Colonic mucosa (tissue), 4 donors: ENCODE measurements at regions not wholly inside any gene's neighbourhood (a gene's known extent, or its start where the extent isn't known, plus 50 kb on each side); places are given as distances from the start of the nearest gene placed in this dataset.

Experiments
- DNase-seq: peaks from one replicate; pipeline ENCODE4 v3.0.0-alpha.2; 2020
- H3K27ac ChIP-seq: fragments of 200-600 bp; one replicate; pipeline ENCODE4 v1.8.0; 2021
- H3K27me3 ChIP-seq: fragments of 200-600 bp; one replicate; pipeline ENCODE4 v1.8.0; 2021
- H3K36me3 ChIP-seq: fragments of 200-600 bp; one replicate; pipeline ENCODE4 v1.8.0; 2021
- H3K4me1 ChIP-seq: fragments of 200-600 bp; one replicate; pipeline ENCODE4 v1.8.0; 2021; ENCODE audit warnings: mild to moderate bottlenecking
- H3K4me3 ChIP-seq: fragments of 200-600 bp; one replicate; pipeline ENCODE4 v1.8.0; 2021
- H3K9ac ChIP-seq, 2 donors: one replicate each; pipeline ENCODE4 v1.7.0; 2013; ENCODE audit warnings: control low read depth in 2 of 2, low read depth in 2 of 2, low read length in 2 of 2
- H3K9me3 ChIP-seq: fragments of 200-600 bp; one replicate; pipeline ENCODE4 v1.8.0; 2021
- intact Hi-C: fragments of 100-400 bp; cut with DNase I; formaldehyde crosslinking; loops from one replicate; pipeline ENCODE4 v1.14.1; 2022
- TF ChIP-seq, protein P1 (sequence below): fragments of 200-600 bp; IDR thresholded peaks from one replicate; pipeline ENCODE4 v1.8.0; 2022; ENCODE audit warnings: antibody characterized with exemption, mild to moderate bottlenecking
- donor health status: healthy.
- donor health status: DM: no; HTN: no; CAD: no.
- donor health status: DM: no; HTN: no; CAD: no.

DNA sequence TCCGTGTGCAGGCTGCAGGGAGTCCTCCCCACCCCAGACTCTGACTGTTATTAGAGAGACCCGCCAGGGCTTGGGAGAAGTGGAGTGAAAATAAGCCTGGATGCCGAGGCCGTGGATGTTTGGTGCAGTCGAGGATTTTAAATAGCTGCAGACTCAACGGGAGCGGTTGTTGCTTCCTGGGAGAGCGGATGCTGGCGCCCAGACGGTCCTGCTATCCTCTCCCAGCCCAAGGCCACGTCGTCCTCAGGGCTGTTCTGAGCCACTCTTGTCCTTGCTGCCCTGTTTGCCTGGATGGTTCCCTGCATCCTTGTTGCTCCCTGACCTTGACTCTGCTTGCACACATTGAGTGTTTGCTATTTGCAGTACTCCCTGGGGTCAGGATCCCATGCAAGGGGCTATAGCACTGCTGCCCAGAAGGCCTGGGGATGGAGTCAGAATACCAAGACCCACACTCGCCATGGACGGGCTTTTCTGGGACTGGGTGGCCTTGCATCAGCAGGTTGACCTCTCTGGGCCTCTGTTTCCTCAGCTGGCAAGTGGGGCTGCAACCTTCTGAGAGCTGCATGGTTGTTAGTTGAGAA, 205.3 kb upstream of the C1orf174 start:
- H3K9ac ChIP-seq: no peak overlapping the region
- no peaks in the 10 kb centered on the region for H3K27me3 ChIP-seq
- TF ChIP-seq, protein P1, sequence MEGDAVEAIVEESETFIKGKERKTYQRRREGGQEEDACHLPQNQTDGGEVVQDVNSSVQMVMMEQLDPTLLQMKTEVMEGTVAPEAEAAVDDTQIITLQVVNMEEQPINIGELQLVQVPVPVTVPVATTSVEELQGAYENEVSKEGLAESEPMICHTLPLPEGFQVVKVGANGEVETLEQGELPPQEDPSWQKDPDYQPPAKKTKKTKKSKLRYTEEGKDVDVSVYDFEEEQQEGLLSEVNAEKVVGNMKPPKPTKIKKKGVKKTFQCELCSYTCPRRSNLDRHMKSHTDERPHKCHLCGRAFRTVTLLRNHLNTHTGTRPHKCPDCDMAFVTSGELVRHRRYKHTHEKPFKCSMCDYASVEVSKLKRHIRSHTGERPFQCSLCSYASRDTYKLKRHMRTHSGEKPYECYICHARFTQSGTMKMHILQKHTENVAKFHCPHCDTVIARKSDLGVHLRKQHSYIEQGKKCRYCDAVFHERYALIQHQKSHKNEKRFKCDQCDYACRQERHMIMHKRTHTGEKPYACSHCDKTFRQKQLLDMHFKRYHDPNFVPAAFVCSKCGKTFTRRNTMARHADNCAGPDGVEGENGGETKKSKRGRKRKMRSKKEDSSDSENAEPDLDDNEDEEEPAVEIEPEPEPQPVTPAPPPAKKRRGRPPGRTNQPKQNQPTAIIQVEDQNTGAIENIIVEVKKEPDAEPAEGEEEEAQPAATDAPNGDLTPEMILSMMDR: no peak
- H3K4me3 ChIP-seq: no peak overlapping the region
- H3K4me1 ChIP-seq: no peaks in the 10 kb centered on the region
- no peak for DNase-seq
- no peaks in the 10 kb centered on the region for H3K9me3 ChIP-seq
- no peaks in the 10 kb centered on the region for H3K36me3 ChIP-seq
- intact Hi-C loops: no loop called here
- H3K27ac ChIP-seq: no peak overlapping the region

DNA sequence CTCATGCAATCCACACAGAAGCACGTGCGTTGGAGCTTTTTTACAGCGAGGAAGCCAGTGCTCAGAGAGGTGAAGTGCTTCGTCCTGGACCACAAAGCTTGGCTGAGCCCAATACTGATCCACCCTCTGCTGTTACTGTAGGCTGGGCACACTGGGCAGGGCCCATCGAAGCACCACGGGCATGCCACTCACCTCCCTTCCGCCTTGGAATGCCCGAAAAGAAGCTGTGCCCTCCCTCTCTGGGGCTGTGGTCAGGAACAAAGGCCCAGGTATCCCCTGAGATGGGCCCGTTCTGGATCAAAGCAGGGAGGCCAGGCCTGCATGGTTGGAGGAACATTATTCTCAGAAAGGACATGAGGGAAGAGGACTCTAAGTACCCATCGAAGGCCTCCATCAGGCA, 206.7 kb upstream of the C1orf174 start:
- no peaks in the 10 kb centered on the region for H3K27me3 ChIP-seq
- no peaks in the 10 kb centered on the region for H3K9me3 ChIP-seq
- TF ChIP-seq, protein P1: no peak
- H3K4me1 ChIP-seq: no peaks in the 10 kb centered on the region
- H3K27ac ChIP-seq: no peak overlapping the region
- H3K4me3 ChIP-seq: no peak overlapping the region
- H3K9ac ChIP-seq: no peak overlapping the region
- intact Hi-C loops: no loop called here
- no peaks in the 10 kb centered on the region for H3K36me3 ChIP-seq
- no peak for DNase-seq

DNA sequence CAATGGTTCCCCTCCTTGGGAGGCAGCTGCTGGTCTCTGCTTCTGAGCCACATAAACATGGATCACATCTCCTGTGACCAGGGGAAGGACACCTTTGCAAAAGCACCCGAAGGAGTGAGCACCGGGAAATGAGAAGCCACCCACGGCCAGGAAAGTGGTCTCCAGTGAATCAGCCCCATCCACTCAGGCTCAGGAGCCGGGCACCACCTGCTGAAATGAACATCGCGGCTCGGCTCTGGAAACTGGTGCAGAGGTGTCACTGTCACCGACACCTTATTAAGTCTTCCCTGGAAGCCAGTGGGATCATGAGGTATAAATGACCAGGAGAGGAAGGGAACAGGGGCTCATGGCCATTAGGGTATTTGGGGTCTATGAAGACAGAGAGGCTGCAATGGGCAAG, 207.2 kb upstream of the C1orf174 start:
- Histone ChIP-seq H3K27me3 (no peaks in the 10 kb centered on the region), H3K4me1 (no peaks in the 10 kb centered on the region), H3K9ac (no peak overlapping the region), H3K9me3 (no peaks in the 10 kb centered on the region), H3K27ac (no peak overlapping the region), H3K4me3 (no peak overlapping the region), H3K36me3 (no peaks in the 10 kb centered on the region)
- TF ChIP-seq, protein P1: no peak
- DNase-seq: no peak
- intact Hi-C loops: no loop called here

DNA sequence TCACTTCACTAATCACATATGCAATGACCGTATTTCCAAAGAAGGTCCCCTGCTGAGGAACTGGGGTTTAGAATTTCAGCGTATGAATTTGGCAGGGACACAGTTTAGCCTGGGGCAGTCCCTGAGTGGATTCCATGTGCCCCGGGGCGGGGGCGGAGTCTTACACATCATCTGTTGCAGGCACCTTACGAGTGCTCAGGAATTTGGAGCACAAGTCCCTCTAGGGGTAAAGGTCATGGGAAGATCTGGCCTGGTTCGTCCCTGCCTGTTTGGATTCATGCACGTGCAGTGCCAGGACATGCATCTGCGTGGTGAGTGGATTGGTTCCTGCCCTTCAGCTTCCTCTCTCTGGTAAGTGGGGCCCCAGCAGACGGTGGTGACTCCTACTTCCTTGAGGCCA, 208.3 kb upstream of the C1orf174 start:
- H3K9ac ChIP-seq: no peak overlapping the region
- TF ChIP-seq, protein P1: no peak
- H3K4me3 ChIP-seq: no peak overlapping the region
- H3K36me3 ChIP-seq: no peaks in the 10 kb centered on the region
- no peaks in the 10 kb centered on the region for H3K9me3 ChIP-seq
- H3K4me1 ChIP-seq: no peaks in the 10 kb centered on the region
- no peak for DNase-seq
- no peaks in the 10 kb centered on the region for H3K27me3 ChIP-seq
- H3K27ac ChIP-seq: no peak overlapping the region
- intact Hi-C loops: no loop called here

DNA sequence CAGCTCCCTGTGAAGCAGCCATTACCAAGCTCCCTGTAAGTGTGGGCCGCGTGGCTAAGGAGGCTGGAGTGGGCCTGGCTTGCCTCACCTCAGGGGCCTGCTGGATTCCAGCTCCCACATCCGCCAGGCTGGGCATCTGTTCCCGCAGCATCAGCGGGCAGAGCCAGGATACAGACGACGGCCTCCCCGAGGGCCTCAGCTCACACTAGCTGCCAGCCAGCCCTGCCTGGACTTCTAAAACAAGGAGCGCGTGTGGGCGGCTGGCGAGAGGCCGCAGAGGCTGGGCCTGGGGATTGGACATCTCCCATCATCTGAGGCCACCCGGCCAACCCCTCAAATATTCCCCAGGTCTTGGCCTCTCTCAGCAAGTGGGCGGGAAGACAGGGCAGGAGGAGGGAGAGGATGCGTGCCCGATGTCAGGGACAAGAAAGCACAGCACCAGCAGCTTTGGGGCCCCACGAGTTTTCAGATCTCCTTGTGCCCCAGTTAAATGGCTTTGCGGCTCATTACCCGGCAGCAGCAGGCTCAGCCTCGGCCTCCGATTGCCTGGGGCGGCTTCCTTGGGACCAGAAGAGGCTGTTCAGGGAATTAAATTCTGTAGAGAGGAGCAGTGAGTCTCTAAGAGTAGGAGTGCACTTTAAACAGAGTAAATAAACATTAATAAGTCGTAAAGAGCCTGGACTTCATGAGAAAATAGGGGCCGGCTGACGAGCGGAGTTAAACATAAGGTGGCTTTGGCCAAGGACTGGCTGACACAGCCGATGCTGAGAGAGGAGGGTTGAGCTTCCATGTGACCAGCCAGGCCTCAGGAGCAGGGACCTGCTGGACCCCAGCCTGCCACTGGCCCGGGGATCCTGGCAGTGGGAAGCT, 208.9 kb upstream of the C1orf174 start:
- intact Hi-C loops: no loop called here
- no peaks in the 10 kb centered on the region for H3K9me3 ChIP-seq
- no peak overlapping the region for H3K9ac ChIP-seq
- no peaks in the 10 kb centered on the region for H3K27me3 ChIP-seq
- no peaks in the 10 kb centered on the region for H3K4me1 ChIP-seq
- no peak overlapping the region for H3K27ac ChIP-seq
- H3K36me3 ChIP-seq: no peaks in the 10 kb centered on the region
- no peak for DNase-seq
- TF ChIP-seq, protein P1: no peak
- no peak overlapping the region for H3K4me3 ChIP-seq
